Keratinocyte (primary cell): ENCODE measurements at regions not wholly inside any gene's neighbourhood (a gene's known extent, or its start where the extent isn't known, plus 50 kb on each side); places are given as distances from the start of the nearest gene placed in this dataset.

ENCODE experiments used
- CTCF ChIP-seq, 3 experiments: IDR thresholded peaks in 1 of 3; conservative IDR thresholded peaks in 1 of 3; optimal IDR thresholded peaks in 1 of 3; 2 replicates in 2 of 3; 3 replicates in 1 of 3; pipeline versions ENCODE3 to v1.5.1; 2011; ENCODE audit warnings: low read length in 3 of 3, mild to moderate bottlenecking in 3 of 3, moderate library complexity in 2 of 3, control low read depth in 1 of 3, inconsistent platforms in 1 of 3; ENCODE audit not compliant: insufficient read depth in 2 of 3; ENCODE audit errors: extremely low read depth in 1 of 3
- EZH2 ChIP-seq: IDR thresholded peaks from one replicate; pipeline ENCODE4 v1.6.1; 2012; ENCODE audit warnings: inconsistent platforms, mild to moderate bottlenecking, low read length, moderate library complexity

- TF ChIP-seq CTCF (optimal IDR thresholded peaks at IDR 0.05 in 1 of 3, IDR thresholded peaks at IDR 0.05 in 1 of 3, conservative IDR thresholded peaks at IDR 0.05 in 1 of 3; ENCODE audit: extremely low read depth in 1 of 3, insufficient read depth in 2 of 3, low read length in 3 of 3), result no peak
- no peak for TF ChIP-seq EZH2
These were observed 65.4 kb upstream of the ENPP6 start for GRCh38 chr4:184282895-184283654.
